Endothelial cell of umbilical vein (primary cell): ENCODE measurements at regions not wholly inside any gene's neighbourhood (a gene's known extent, or its start where the extent isn't known, plus 50 kb on each side); places are given as distances from the start of the nearest gene placed in this dataset.

Source experiments
- BruUV-seq: library from RNA; stranded (reverse); fragments of 400-500 nt; replicated peaks from 2 replicates; lab custom pipeline; 2021; lab: Mats Ljungman, UMichigan
- CTCF ChIA-PET: fragments of 300-600, 350-600 bp; sonication (Branson Sonifier 250); formaldehyde crosslinking; loops from one replicate; lab custom pipeline; 2021; ENCODE audit warnings: antibody characterized with exemption, inconsistent platforms; lab: Charles Lee
- POLR2A ChIA-PET: fragments of 300-600, 350-600 bp; sonication (Branson Sonifier 250); formaldehyde crosslinking; loops from one replicate; lab custom pipeline; 2021; ENCODE audit warnings: antibody characterized with exemption, inconsistent platforms; lab: Charles Lee
- DNase-seq: peaks from one replicate; pipeline ENCODE4 v3.0.0-alpha.2; 2011; ENCODE audit warnings: low read depth, low spot score
- FAIRE-seq: peaks from 2 replicates; lab custom pipeline; 2011; peaks lifted over from hg19 to GRCh38; lab: Jason Lieb, UNC
- H2AFZ ChIP-seq: 2 replicates; pipeline ENCODE4 v1.6.0; 2012; ENCODE audit warnings: low read depth, low read length, control low read depth, inconsistent platforms
- H3K27ac ChIP-seq: 2 replicates; pipeline ENCODE4 v1.5.1; 2011; ENCODE audit warnings: low read depth, mild to moderate bottlenecking, control low read depth, low read length, moderate library complexity; ENCODE audit not compliant: insufficient read depth
- H3K27me3 ChIP-seq, 2 experiments: 2 replicates each; pipeline versions ENCODE4 v1.6.0 to v1.6.1; 2011; ENCODE audit warnings: low read length in 2 of 2, mixed read lengths in 1 of 2; ENCODE audit not compliant: control insufficient read depth in 2 of 2, insufficient read depth in 2 of 2
- H3K36me3 ChIP-seq, 2 experiments: 2 replicates in 1 of 2; 3 replicates in 1 of 2; pipeline ENCODE4 v1.5.1; 2011; ENCODE audit warnings: low read length in 2 of 2, mild to moderate bottlenecking in 1 of 2, moderate library complexity in 1 of 2; ENCODE audit not compliant: control insufficient read depth in 2 of 2, insufficient read depth in 2 of 2; ENCODE audit errors: extremely low read depth in 1 of 2
- H3K4me1 ChIP-seq: 3 replicates; pipeline ENCODE4 v1.5.1; 2011; ENCODE audit warnings: mild to moderate bottlenecking, low read length; ENCODE audit not compliant: control insufficient read depth, insufficient read depth; ENCODE audit errors: extremely low read depth
- H3K4me2 ChIP-seq: 2 replicates; pipeline ENCODE4 v1.6.1; 2011; ENCODE audit warnings: low read length, control low read depth, mixed read lengths; ENCODE audit not compliant: insufficient read depth
- H3K4me3 ChIP-seq, 3 experiments: fragments of 200-600 bp in 1 of 3; sonication (generic), shearing (Covaris generic) in 1 of 3; replicated peaks in 1 of 3; 2 replicates each; pipeline ENCODE4 v1.5.1; 2011 to 2016; ENCODE audit warnings: control low read depth in 3 of 3, low read length in 3 of 3, mild to moderate bottlenecking in 2 of 3, inconsistent platforms in 1 of 3, low read depth in 1 of 3, moderate library complexity in 1 of 3; ENCODE audit not compliant: insufficient read depth in 1 of 3
- H3K79me2 ChIP-seq: 2 replicates; pipeline ENCODE4 v1.6.0; 2012; ENCODE audit warnings: low read length, inconsistent platforms; ENCODE audit not compliant: control insufficient read depth, insufficient read depth
- H3K9ac ChIP-seq: replicated peaks from 2 replicates; pipeline ENCODE3; 2011; ENCODE audit warnings: low read length, control low read depth; ENCODE audit not compliant: insufficient read depth; ENCODE audit errors: extremely low read depth
- H3K9me1 ChIP-seq: replicated peaks from 3 replicates; pipeline ENCODE4 v1.6.0; 2011; ENCODE audit warnings: mild to moderate bottlenecking, low read length; ENCODE audit not compliant: control insufficient read depth, insufficient read depth; ENCODE audit errors: extremely low read depth
- H3K9me3 ChIP-seq: replicated peaks from 2 replicates; pipeline ENCODE4 v1.5.1; 2012; ENCODE audit warnings: low read length, inconsistent platforms; ENCODE audit not compliant: control insufficient read depth, insufficient read depth
- H4K20me1 ChIP-seq: replicated peaks from 2 replicates; pipeline ENCODE3; 2011; ENCODE audit warnings: mild to moderate bottlenecking, low read length; ENCODE audit not compliant: control insufficient read depth, insufficient read depth; ENCODE audit errors: extremely low read depth
- EZH2 ChIP-seq: IDR thresholded peaks from 2 replicates; pipeline ENCODE4 v1.6.1; 2012; ENCODE audit warnings: borderline replicate concordance, low read depth, mild to moderate bottlenecking, moderate library complexity, low read length, inconsistent platforms; ENCODE audit not compliant: severe bottlenecking
- FOS ChIP-seq: IDR thresholded peaks from 2 replicates; pipeline ENCODE4 v1.6.1; 2011; ENCODE audit warnings: mild to moderate bottlenecking, low read length, moderate library complexity, borderline replicate concordance; ENCODE audit not compliant: insufficient read depth
- GATA2 ChIP-seq: IDR thresholded peaks from 2 replicates; pipeline ENCODE4 v1.7.0; 2011; ENCODE audit warnings: low read depth, mild to moderate bottlenecking, moderate library complexity, mixed read lengths, low read length; ENCODE audit not compliant: insufficient read length, insufficient read depth
- JUN ChIP-seq: IDR thresholded peaks from 2 replicates; pipeline ENCODE4 v1.6.1; 2011; ENCODE audit warnings: borderline replicate concordance, low read depth; ENCODE audit not compliant: insufficient read length, insufficient read depth
- MYC ChIP-seq: IDR thresholded peaks from one replicate; pipeline ENCODE4 v1.6.1; 2011; ENCODE audit warnings: mild to moderate bottlenecking, low read depth, low read length
- POLR2A ChIP-seq: IDR thresholded peaks from 2 replicates; pipeline ENCODE4 v1.6.1; 2012; ENCODE audit warnings: low read depth, mild to moderate bottlenecking, control low read depth, low read length
- POLR2AphosphoS5 ChIP-seq: IDR thresholded peaks from 2 replicates; pipeline ENCODE4 v1.6.1; 2012; ENCODE audit warnings: low read depth, mild to moderate bottlenecking, control low read depth, low read length, moderate library complexity; ENCODE audit not compliant: insufficient read depth
- dilution Hi-C: fragments of 300-500 bp; cut with MboI; formaldehyde crosslinking; loops from one replicate; pipeline ENCODE4 v1.15.0; 2019; ENCODE audit warnings: low sequenced_read_pairs; ENCODE audit not compliant: extremely low pct_ligation_motif_present
- intact Hi-C: fragments of 100-400 bp; cut with micrococcal nuclease; formaldehyde crosslinking; loops from one replicate; pipeline ENCODE4 v1.10.0; 2022
- TF ChIP-seq, protein P1 (sequence below), 2 donors: IDR thresholded peaks; 1 replicate in 1 of 2; 2 replicates in 1 of 2; pipeline ENCODE4 v1.5.1; 2011; ENCODE audit warnings: low read length in 2 of 2, mild to moderate bottlenecking in 2 of 2, moderate library complexity in 2 of 2, control low read depth in 1 of 2, inconsistent platforms in 1 of 2, low read depth in 1 of 2; ENCODE audit not compliant: insufficient read depth in 1 of 2; ENCODE audit errors: extremely low read depth in 1 of 2
- TF ChIP-seq, protein P2 (sequence below): IDR thresholded peaks from 2 replicates; pipeline ENCODE4 v1.6.1; 2011; ENCODE audit not compliant: insufficient read depth, insufficient read length

DNA sequence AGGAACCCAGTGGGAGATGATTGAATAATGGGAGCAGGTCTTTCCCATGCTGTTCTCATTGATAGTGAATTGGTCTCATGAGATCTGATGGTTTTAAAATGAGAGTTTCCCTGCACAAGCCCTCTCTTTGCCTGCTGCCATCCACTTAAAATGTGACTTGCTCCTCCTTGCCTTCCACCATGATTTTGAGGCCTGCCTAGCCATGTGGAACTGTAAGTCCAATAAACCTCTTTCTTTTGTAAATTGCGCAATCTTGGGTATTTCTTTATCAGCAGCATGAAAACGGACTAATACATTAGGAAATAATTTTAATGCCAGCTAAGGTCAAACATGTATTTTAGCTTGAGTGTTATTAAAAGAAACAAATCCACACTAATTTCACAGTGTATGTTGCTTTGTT lies 517.6 kb upstream of the ALCAM start:
- POLR2A ChIA-PET, result no interaction called here
- H3K4me2 ChIP-seq, result no peak overlapping the region
- intact Hi-C loops (no loop called here), dilution Hi-C loops (no loop called here)
- no peak overlapping the region for H2AFZ ChIP-seq
- BruUV-seq, result no TSS peak
- H3K79me2 ChIP-seq, result no peaks in the 10 kb centered on the region
- no peaks in the 10 kb centered on the region for H3K9me1 ChIP-seq
- no peaks in the 10 kb centered on the region for H4K20me1 ChIP-seq
- no peak for FAIRE-seq
- no peak overlapping the region for H3K4me3 ChIP-seq
- no peak overlapping the region for H3K9ac ChIP-seq
- TF ChIP-seq MYC, result no peak
- TF ChIP-seq EZH2, result no peak
- TF ChIP-seq, protein P1, sequence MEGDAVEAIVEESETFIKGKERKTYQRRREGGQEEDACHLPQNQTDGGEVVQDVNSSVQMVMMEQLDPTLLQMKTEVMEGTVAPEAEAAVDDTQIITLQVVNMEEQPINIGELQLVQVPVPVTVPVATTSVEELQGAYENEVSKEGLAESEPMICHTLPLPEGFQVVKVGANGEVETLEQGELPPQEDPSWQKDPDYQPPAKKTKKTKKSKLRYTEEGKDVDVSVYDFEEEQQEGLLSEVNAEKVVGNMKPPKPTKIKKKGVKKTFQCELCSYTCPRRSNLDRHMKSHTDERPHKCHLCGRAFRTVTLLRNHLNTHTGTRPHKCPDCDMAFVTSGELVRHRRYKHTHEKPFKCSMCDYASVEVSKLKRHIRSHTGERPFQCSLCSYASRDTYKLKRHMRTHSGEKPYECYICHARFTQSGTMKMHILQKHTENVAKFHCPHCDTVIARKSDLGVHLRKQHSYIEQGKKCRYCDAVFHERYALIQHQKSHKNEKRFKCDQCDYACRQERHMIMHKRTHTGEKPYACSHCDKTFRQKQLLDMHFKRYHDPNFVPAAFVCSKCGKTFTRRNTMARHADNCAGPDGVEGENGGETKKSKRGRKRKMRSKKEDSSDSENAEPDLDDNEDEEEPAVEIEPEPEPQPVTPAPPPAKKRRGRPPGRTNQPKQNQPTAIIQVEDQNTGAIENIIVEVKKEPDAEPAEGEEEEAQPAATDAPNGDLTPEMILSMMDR (IDR thresholded peaks at IDR 0.05; ENCODE audit: extremely low read depth in 1 of 2, insufficient read depth in 1 of 2, low read depth in 1 of 2, low read length in 2 of 2), result no peak
- TF ChIP-seq JUN, result no peak
- TF ChIP-seq, protein P2, sequence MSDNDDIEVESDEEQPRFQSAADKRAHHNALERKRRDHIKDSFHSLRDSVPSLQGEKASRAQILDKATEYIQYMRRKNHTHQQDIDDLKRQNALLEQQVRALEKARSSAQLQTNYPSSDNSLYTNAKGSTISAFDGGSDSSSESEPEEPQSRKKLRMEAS, result no peak
- no peak for TF ChIP-seq POLR2AphosphoS5
- TF ChIP-seq POLR2A, result no peak
- TF ChIP-seq GATA2, result no peak
- TF ChIP-seq FOS, result no peak
- no peaks in the 10 kb centered on the region for H3K27me3 ChIP-seq
- no peak for DNase-seq
- H3K9me3 ChIP-seq, result no peaks in the 10 kb centered on the region
- H3K4me1 ChIP-seq, result no peaks in the 10 kb centered on the region
- CTCF ChIA-PET, result no interaction called here
- H3K36me3 ChIP-seq, result no peaks in the 10 kb centered on the region
- no peak overlapping the region for H3K27ac ChIP-seq
